ENCODE measurements at regions not wholly inside any gene's neighbourhood (a gene's known extent, or its start where the extent isn't known, plus 50 kb on each side); places are given as distances from the start of the nearest gene placed in this dataset.

- no peak for DNase-seq (ENCODE audit: low spot score)
Observed at GRCh38 chr4:154088741-154089140, 299.9 kb upstream of the SFRP2 start.

- DNase-seq (ENCODE audit: low spot score): no peak
Observed at GRCh38 chr4:154086247-154086646, 297.4 kb upstream of the SFRP2 start.

DNA sequence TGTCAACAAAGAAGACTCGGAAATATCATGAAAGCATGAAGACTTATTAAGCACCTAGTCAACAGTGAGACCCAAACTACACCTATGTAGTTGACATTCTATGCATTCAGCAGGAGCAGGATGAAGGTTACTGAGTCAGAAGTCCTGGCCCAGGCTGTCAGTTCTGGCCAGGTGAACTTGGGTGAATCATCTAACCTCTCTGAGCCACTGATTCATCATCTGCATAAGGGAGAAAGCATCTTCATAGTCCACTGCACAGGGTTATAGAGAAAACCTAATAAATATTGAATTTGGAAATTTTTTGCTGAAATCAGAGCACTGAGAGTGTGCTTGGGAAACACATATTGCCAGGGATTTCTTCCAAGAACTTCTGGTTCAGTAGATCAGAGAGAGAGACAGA is 296.0 kb upstream of the SFRP2 start:
- no peak for DNase-seq (ENCODE audit: low spot score)

- DNase-seq (ENCODE audit: low spot score): no peak
Observed at GRCh38 chr4:154082760-154083535, 294.1 kb upstream of the SFRP2 start.

DNA sequence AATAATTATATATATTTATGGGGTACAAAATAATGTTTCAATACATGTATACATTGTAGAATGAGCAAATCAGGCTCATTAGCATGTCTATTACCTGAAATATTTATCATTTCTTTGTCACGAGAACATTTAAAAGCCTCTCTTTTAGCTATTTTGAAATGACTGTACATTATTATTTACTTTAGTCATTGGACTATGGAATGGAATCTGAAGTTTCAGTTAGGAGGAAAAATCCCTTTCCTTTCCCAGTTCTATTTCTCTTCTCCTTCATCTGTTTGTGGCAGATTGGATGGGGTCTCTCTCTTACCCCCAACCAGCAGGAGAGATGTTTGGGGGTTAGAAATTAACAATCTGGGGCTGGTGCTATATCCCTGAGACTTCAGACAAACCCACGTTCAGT is 292.5 kb upstream of the SFRP2 start:
- no peak for DNase-seq (ENCODE audit: low spot score)

DNA sequence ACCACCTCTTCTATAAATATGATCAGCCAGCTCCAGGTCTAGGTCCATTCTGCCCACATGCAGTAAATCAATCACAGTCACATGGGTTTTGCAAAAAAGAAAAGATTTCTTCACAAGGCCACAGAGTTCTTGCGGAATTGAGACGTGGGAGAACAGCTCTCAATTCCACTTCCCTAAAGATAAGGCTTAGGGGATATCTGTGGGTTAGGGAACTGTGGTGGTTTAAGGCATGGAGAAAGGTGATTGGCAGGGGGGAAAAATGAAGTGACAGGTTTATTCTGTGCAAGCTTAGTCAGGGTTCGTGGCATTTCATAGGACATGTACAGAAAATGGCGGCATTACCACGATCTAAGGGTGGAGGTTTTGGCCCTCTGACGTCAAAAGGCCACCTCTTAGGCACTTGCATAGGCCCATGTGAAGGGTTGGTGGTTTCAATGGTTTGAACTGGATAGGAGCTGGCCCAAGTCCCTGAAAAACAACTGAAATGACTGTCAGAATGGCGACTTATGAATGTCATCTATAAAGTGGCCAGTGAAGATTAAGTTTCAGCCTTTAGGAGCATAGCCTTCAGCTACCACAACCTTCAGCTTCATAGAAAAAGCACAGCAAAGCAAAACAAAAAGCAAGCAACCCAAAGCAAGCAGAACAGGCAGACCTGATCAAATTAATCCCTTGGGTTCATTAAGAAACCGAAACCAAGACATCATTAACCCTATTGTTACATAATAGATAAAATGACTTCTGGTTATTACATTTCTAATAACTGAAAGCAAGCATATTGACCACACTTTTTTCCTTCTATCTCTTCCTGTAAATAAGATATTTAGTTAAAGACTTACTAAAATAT is 289.8 kb upstream of the SFRP2 start:
- DNase-seq (ENCODE audit: low spot score): no peak

DNA sequence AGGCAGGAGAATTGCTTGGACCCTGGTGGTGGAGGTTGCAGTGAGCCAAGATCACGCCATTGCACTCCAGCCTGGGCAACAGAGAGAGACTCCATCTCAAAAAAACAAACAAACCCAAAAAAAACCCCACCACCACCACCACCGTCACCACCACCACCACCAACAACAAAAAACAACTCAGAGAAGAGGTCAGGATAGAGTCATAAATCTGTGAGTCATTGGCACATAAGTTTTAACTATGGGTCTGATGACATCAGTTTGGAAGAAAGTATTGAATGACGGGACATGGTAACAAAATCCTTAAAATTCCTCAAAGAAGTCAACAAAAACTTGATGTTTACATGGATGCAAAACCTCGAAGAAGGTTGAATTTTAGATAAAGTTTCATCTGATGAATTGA is 288.0 kb upstream of the SFRP2 start:
- no peak for DNase-seq (ENCODE audit: low spot score)

- DNase-seq (ENCODE audit: low spot score): no peak
Observed at GRCh38 chr4:154073107-154073822, 284.4 kb upstream of the SFRP2 start.

DNA sequence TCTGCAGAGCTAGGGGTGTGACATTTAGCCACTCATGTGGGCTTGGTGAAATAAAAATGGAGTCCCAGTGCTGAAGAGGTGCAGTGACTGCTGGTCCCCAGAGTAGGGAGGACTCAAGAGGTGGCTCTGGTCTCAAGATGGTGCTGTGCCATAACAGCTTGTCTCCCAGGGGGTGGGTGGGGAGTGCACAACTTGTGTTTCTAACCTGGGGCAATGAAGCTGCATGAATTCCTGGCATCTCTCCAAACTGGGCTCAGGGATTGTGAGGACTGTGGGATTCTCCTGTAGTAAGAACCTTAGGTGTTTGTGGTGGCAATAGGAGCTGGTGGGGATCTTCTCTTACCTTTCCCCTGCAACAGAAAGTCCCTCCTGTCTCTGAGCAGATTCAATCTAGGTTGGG is 278.9 kb upstream of the SFRP2 start:
- no peak for DNase-seq (ENCODE audit: low spot score)

DNA sequence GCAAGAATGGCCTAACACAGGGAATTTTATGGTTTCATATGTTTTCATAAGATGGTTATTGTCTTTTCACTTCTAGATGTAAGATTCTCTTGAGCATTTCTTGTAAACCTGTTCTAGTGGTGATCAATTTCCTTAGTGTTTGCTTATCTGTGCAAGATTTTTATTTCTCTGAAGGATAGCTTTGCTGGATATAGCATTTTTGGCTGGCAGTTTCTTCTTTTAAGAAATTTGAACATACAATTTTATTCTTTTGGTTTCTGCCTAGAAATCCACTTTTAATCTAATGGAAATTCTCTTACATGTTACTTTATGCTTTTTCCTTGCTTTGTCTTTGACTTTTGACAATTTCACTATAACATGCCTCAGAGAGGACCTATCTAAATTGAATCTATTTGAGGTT is 276.5 kb upstream of the SFRP2 start:
- DNase-seq (ENCODE audit: low spot score): no peak

GRCh38 chr4:154064244-154064643 is 275.4 kb upstream of the SFRP2 start:
- no peak for DNase-seq (ENCODE audit: low spot score)

- no peak for DNase-seq (ENCODE audit: low spot score)
Observed at GRCh38 chr4:154049457-154050181, 260.7 kb upstream of the SFRP2 start.

GRCh38 chr4:154047733-154048132 is 258.9 kb upstream of the SFRP2 start:
- DNase-seq (ENCODE audit: low spot score): no peak

DNA sequence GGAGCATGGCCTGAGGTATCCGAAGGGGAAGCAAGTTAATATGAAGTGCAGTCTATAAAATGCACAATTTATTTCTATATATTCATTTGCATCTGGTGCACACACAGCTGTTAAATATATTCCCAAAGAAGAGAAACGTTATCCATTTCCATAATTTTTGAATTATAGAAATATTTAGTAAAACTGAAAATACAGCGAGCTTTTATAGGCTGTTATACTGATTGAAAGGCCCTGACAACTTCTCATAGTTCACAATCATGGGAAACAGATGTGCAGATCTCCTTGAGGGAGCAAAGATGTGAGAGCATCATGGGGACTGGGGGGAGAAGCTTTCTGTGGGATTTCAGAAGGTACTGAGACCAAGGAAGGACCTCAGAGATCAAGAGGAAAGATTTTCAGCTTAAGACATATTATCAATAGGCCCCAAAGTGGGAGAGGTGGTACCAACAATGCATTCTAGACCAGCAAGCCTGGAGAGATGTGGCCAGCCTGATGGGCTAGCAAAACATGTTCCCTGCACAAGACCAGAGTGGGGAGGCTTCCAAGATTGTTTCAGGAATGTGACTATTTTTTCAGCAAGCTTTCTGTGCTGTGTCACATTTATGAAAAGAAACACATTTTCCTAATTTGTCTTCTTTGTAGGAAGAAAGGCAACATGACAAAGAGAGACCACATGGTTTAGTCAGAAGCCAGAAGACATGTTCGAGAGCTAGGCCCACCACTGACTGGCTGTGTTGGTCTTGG is 256.0 kb upstream of the SFRP2 start:
- no peak for DNase-seq (ENCODE audit: low spot score)

GRCh38 chr4:154044108-154044531 is 255.2 kb upstream of the SFRP2 start:
- DNase-seq (ENCODE audit: low spot score): no peak

- no peak for DNase-seq (ENCODE audit: low spot score)
Observed at GRCh38 chr4:154041640-154042039, 252.8 kb upstream of the SFRP2 start.

GRCh38 chr4:154039435-154040343 is 250.8 kb upstream of the SFRP2 start:
- DNase-seq (ENCODE audit: low spot score): no peak

- no peak for DNase-seq (ENCODE audit: low spot score)
Observed at GRCh38 chr4:154036856-154037255, 248.0 kb upstream of the SFRP2 start.

- no peak for DNase-seq (ENCODE audit: low spot score)
Observed at GRCh38 chr4:154035341-154035740, 246.5 kb upstream of the SFRP2 start.

GRCh38 chr4:154033921-154034320 is 245.0 kb upstream of the SFRP2 start:
- DNase-seq (ENCODE audit: low spot score): no peak

All from LoVo (cell line).